Hepatocyte (in vitro differentiated cells): ENCODE measurements at regions not wholly inside any gene's neighbourhood (a gene's known extent, or its start where the extent isn't known, plus 50 kb on each side); places are given as distances from the start of the nearest gene placed in this dataset.

Experiments used
- DNase-seq: peaks from one replicate; pipeline ENCODE4 v3.0.0-alpha.2; 2016; ENCODE audit warnings: low spot score
- H2AFZ ChIP-seq: fragments of 200-600 bp; sonication (generic); 2 replicates; pipeline ENCODE4 v1.6.0; 2016; ENCODE audit warnings: antibody characterized with exemption, mild to moderate bottlenecking
- H3K27ac ChIP-seq: fragments of 200-600 bp; sonication (generic); 2 replicates; pipeline ENCODE4 v1.5.1; 2016; ENCODE audit warnings: mild to moderate bottlenecking
- H3K27me3 ChIP-seq: fragments of 200-600 bp; sonication (generic); 2 replicates; pipeline ENCODE4 v1.6.1; 2016
- H3K36me3 ChIP-seq: fragments of 200-600 bp; sonication (generic); replicated peaks from 2 replicates; pipeline ENCODE4 v1.5.1; 2016; ENCODE audit warnings: low read depth; ENCODE audit not compliant: insufficient read depth
- H3K4me1 ChIP-seq: fragments of 200-600 bp; sonication (generic); 2 replicates; pipeline ENCODE4 v1.5.1; 2016; ENCODE audit warnings: mild to moderate bottlenecking, moderate library complexity; ENCODE audit not compliant: insufficient read depth
- H3K4me2 ChIP-seq: fragments of 200-600 bp; sonication (generic); 2 replicates; pipeline ENCODE4 v1.6.0; 2016
- H3K4me3 ChIP-seq: fragments of 200-600 bp; sonication (generic); 2 replicates; pipeline ENCODE4 v1.5.1; 2016; ENCODE audit warnings: mild to moderate bottlenecking
- H3K79me2 ChIP-seq: fragments of 200-600 bp; sonication (generic); 2 replicates; pipeline ENCODE4 v1.6.0; 2017; ENCODE audit warnings: mild to moderate bottlenecking
- H3K9me2 ChIP-seq: fragments of 200-600 bp; sonication (generic); replicated peaks from 2 replicates; pipeline ENCODE4 v1.6.0; 2017; ENCODE audit warnings: mild to moderate bottlenecking; ENCODE audit not compliant: insufficient read depth
- H3K9me3 ChIP-seq: fragments of 200-600 bp; sonication (generic); 2 replicates; pipeline ENCODE4 v1.5.1; 2016; ENCODE audit warnings: low read depth, mild to moderate bottlenecking
- H4K20me1 ChIP-seq: fragments of 200-600 bp; sonication (generic); 2 replicates; pipeline ENCODE4 v1.6.0; 2016; ENCODE audit warnings: mild to moderate bottlenecking; ENCODE audit not compliant: insufficient read depth, poor library complexity, severe bottlenecking
- CTCF ChIP-seq: fragments of 200-600 bp; sonication (generic); IDR thresholded peaks from 2 replicates; pipeline ENCODE4 v1.5.1; 2016; ENCODE audit warnings: antibody characterized with exemption, mild to moderate bottlenecking; ENCODE audit not compliant: poor library complexity
- EZH2 ChIP-seq: fragments of 200-600 bp; sonication (generic); IDR thresholded peaks from 2 replicates; pipeline ENCODE4 v1.6.1; 2016; ENCODE audit warnings: antibody characterized with exemption, mild to moderate bottlenecking, borderline replicate concordance
- EZH2phosphoT487 ChIP-seq: fragments of 200-600 bp; sonication (generic); IDR thresholded peaks from one replicate; pipeline ENCODE4 v1.6.1; 2018; ENCODE audit warnings: antibody characterized with exemption, mild to moderate bottlenecking, low read depth, moderate library complexity; ENCODE audit not compliant: unreplicated experiment, severe bottlenecking
- WGBS: methylation state at CpG from one replicate; pipeline ENCODE4 v1.1.6; 2016; ENCODE audit warnings: low lambda C conversion rate; ENCODE audit errors: missing lambda C conversion rate; 5-methylcytosine and 5-hydroxymethylcytosine counted together

GRCh38 chr4:44861756-44862155 is 135.4 kb upstream of the GNPDA2 start:
- no peaks in the 10 kb centered on the region for H4K20me1 ChIP-seq
- TF ChIP-seq EZH2 = no peak
- TF ChIP-seq CTCF = no peak
- TF ChIP-seq EZH2phosphoT487 = no peak
- no peaks in the 10 kb centered on the region for H3K4me1 ChIP-seq
- H3K27ac ChIP-seq = no peak overlapping the region
- H3K4me3 ChIP-seq = no peak overlapping the region
- no peaks in the 10 kb centered on the region for H3K36me3 ChIP-seq
- DNase-seq = no peak
- H3K4me2 ChIP-seq = no peak overlapping the region
- no peak overlapping the region for H2AFZ ChIP-seq
- H3K79me2 ChIP-seq = no peaks in the 10 kb centered on the region
- no peaks in the 10 kb centered on the region for H3K9me2 ChIP-seq
- H3K9me3 ChIP-seq = no peaks in the 10 kb centered on the region
- no peaks in the 10 kb centered on the region for H3K27me3 ChIP-seq

- Histone ChIP-seq H2AFZ (peak overlapping the region; percentile 8), H3K27ac (no peak overlapping the region), H3K27me3 (no peaks in the 10 kb centered on the region), H3K4me2 (no peak overlapping the region), H3K79me2 (no peaks in the 10 kb centered on the region), H3K36me3 (no peaks in the 10 kb centered on the region), H3K4me1 (no peaks in the 10 kb centered on the region), H3K4me3 (no peak overlapping the region), H3K9me2 (no peaks in the 10 kb centered on the region), H4K20me1 (no peaks in the 10 kb centered on the region), H3K9me3 (no peaks in the 10 kb centered on the region)
- 10% methylated on average over 2 of the region's 2 CpGs for WGBS
- no peak for DNase-seq
- no peak for TF ChIP-seq EZH2
- TF ChIP-seq CTCF = no peak
- TF ChIP-seq EZH2phosphoT487 = no peak
Measured at GRCh38 chr4:44859477-44859876, 133.1 kb upstream of the GNPDA2 start.

GRCh38 chr4:44848466-44848865 is 122.1 kb upstream of the GNPDA2 start:
- no peaks in the 10 kb centered on the region for H3K36me3 ChIP-seq
- H3K4me1 ChIP-seq = no peaks in the 10 kb centered on the region
- H3K27me3 ChIP-seq = no peaks in the 10 kb centered on the region
- no peaks in the 10 kb centered on the region for H3K9me3 ChIP-seq
- no peaks in the 10 kb centered on the region for H4K20me1 ChIP-seq
- no peak overlapping the region for H3K27ac ChIP-seq
- no peak for DNase-seq
- no peak overlapping the region for H2AFZ ChIP-seq
- no peaks in the 10 kb centered on the region for H3K9me2 ChIP-seq
- no peak for TF ChIP-seq EZH2
- TF ChIP-seq EZH2phosphoT487 = no peak
- no peak for TF ChIP-seq CTCF
- no peak overlapping the region for H3K4me3 ChIP-seq
- no peaks in the 10 kb centered on the region for H3K79me2 ChIP-seq
- H3K4me2 ChIP-seq = no peak overlapping the region

- no peaks in the 10 kb centered on the region for H3K79me2 ChIP-seq
- H3K4me1 ChIP-seq = no peaks in the 10 kb centered on the region
- no peak overlapping the region for H2AFZ ChIP-seq
- TF ChIP-seq EZH2phosphoT487 (no peak), CTCF (no peak), EZH2 (no peak)
- no peak overlapping the region for H3K27ac ChIP-seq
- 77% methylated on average over 4 of the region's 4 CpGs for WGBS
- H3K9me2 ChIP-seq = no peaks in the 10 kb centered on the region
- DNase-seq = no peak
- H3K36me3 ChIP-seq = no peaks in the 10 kb centered on the region
- no peaks in the 10 kb centered on the region for H3K9me3 ChIP-seq
- no peaks in the 10 kb centered on the region for H4K20me1 ChIP-seq
- H3K4me2 ChIP-seq = no peak overlapping the region
- no peaks in the 10 kb centered on the region for H3K27me3 ChIP-seq
- H3K4me3 ChIP-seq = no peak overlapping the region
Measured at GRCh38 chr4:44845993-44846392, 119.6 kb upstream of the GNPDA2 start.
